Superior temporal gyrus (tissue), 1 donor: ENCODE measurements at regions not wholly inside any gene's neighbourhood (a gene's known extent, or its start where the extent isn't known, plus 50 kb on each side); places are given as distances from the start of the nearest gene placed in this dataset.

ENCODE experiments used
- DNase-seq: peaks from one replicate; pipeline ENCODE4 v3.0.0-alpha.2; 2016; ENCODE audit errors: extremely low spot score

DNA sequence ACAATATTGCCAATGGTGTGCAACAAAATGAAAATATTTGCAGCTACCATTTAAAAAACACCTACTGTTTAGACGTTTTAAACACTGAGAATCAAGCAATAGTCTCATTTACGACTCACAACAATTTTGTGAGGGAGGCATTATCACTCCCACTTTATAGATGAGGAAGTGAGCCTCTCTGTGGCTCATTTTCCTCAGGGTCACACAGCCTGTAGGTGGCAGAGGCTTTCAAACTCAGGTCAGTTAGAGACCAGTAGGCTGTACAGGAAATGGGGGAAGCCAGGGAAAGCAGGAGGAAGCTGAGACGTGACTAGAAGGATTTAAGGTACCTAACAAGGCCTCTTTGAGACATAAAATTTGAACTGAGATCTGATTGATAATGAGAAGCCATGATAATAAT is 95.0 kb upstream of the ZNF521 start:
- no peak for DNase-seq

GRCh38 chr18:25445430-25445829 is 93.5 kb upstream of the ZNF521 start:
- DNase-seq = no peak

- no peak for DNase-seq
These were observed 91.8 kb upstream of the ZNF521 start for GRCh38 chr18:25443776-25444175.

- no peak for DNase-seq
These were observed 83.3 kb upstream of the ZNF521 start for GRCh38 chr18:25435149-25435782.

- no peak for DNase-seq
These were observed 82.8 kb upstream of the ZNF521 start for GRCh38 chr18:25434745-25435144.

- no peak for DNase-seq
These were observed 81.6 kb upstream of the ZNF521 start for GRCh38 chr18:25433590-25433989.

GRCh38 chr18:25425024-25425423 is 73.1 kb upstream of the ZNF521 start:
- DNase-seq = no peak

DNA sequence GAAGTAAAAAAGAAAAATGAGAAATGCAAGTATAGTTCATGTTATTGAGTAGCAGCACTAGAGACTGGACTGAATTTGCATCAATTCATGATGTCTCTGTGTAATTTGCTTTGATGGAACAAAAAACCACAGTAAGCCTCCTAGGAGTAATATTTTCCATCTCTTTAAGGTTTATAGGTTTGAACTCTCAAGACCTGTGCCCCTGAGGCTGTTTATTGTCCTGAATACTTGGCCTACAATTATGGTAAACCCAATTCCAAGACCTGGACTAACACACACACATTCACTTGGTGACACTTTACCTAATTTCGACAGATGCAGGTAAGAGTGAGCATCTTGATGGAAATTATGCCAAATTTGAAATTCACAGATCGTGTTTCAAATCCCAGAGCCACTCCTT is 71.8 kb upstream of the ZNF521 start:
- no peak for DNase-seq

DNA sequence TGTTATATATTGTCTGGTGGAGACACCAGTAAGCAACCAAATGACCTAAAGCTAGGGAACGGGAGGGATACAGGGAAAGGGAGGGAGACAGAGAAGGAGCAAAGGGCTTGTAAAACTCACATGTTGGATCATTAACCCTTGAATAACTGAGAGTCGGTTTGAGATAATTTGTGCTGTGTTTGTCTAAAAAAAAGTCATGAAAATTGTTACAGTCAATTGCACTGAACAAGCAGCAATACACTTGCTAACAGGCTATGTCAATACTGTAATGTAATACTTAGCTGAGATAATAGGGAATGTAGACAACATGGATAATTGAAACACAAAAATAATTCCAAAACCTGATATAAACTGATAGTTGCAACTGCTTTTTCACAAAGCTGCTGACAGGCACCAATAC is 71.3 kb upstream of the ZNF521 start:
- DNase-seq = no peak

- no peak for DNase-seq
These were observed 70.3 kb upstream of the ZNF521 start for GRCh38 chr18:25422230-25422629.

- no peak for DNase-seq
These were observed 68.3 kb upstream of the ZNF521 start for GRCh38 chr18:25420077-25420825.

DNA sequence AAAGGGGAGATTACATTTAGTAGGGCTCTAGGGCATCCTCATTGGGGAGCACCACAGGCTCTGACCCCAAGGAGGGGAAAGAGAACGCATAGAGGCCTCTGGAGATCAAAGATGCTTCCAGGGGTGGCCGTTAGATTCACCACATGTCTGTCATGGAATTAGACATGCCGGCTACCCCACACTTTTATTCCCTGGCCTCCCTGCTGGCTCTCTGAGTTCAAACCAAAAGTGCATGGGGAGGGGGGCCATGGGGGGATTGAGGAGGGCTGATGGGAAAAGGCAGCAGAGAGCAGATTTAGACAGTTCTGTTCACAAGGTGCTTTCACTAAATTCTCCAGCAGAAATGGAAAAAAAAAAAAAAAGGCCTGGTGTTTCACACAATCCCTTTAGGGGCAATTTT is 64.4 kb upstream of the ZNF521 start:
- DNase-seq = no peak

DNA sequence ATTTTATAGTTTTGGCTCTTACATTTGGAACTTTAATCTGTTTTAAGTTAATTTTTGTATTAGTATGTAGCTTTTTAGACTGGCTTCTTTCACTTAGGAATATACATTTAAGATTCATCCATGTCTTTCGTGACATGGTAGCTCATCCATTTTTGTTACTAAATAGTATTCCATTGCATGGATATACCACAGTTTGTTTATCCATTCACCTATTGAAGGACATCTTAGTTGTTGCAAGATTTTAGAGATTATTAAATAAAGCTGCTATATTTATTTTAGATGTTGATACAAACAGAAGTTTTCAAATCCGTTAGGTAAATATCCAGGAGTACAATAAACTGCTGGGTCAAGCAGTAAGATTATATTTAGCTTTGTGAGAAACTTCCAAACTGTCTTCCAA is 58.0 kb upstream of the ZNF521 start:
- DNase-seq = no peak

- no peak for DNase-seq
These were observed 56.3 kb upstream of the ZNF521 start for GRCh38 chr18:25408293-25408692.
